Parathyroid adenoma (tissue), 2 donors: ENCODE measurements at regions not wholly inside any gene's neighbourhood (a gene's known extent, or its start where the extent isn't known, plus 50 kb on each side); places are given as distances from the start of the nearest gene placed in this dataset.

Source experiments
- H2AFZ ChIP-seq: fragments of 300-600 bp; sonication (generic); one replicate; pipeline ENCODE4 v1.7.0; 2017; ENCODE audit warnings: antibody characterized with exemption, mild to moderate bottlenecking
- H3K27ac ChIP-seq: fragments of 300-600 bp; sonication (generic); one replicate; pipeline ENCODE4 v1.7.0; 2017
- H3K27me3 ChIP-seq: fragments of 300-600 bp; sonication (generic); one replicate; pipeline ENCODE4 v1.7.0; 2017; ENCODE audit warnings: low read length; ENCODE audit not compliant: control insufficient read depth, insufficient read depth
- H3K36me3 ChIP-seq: fragments of 300-600 bp; sonication (generic); one replicate; pipeline ENCODE4 v1.7.0; 2017; ENCODE audit warnings: low read length; ENCODE audit not compliant: control insufficient read depth, insufficient read depth
- H3K4me1 ChIP-seq: fragments of 300-600 bp; sonication (generic); one replicate; pipeline ENCODE4 v1.7.0; 2017; ENCODE audit warnings: control low read depth
- H3K4me2 ChIP-seq: fragments of 300-600 bp; sonication (generic); one replicate; pipeline ENCODE4 v1.7.0; 2017; ENCODE audit warnings: low read length
- H3K4me3 ChIP-seq: fragments of 300-600 bp; sonication (generic); one replicate; pipeline ENCODE4 v1.7.0; 2017; ENCODE audit warnings: low read depth, low read length
- H3K79me2 ChIP-seq: fragments of 300-600 bp; sonication (generic); one replicate; pipeline ENCODE4 v1.7.0; 2017; ENCODE audit warnings: control low read depth
- H3K9ac ChIP-seq: fragments of 300-600 bp; sonication (generic); one replicate; pipeline ENCODE4 v1.7.0; 2017; ENCODE audit warnings: mild to moderate bottlenecking
- H3K9me3 ChIP-seq: fragments of 300-600 bp; sonication (generic); one replicate; pipeline ENCODE4 v1.7.0; 2017; ENCODE audit warnings: low read length; ENCODE audit not compliant: control insufficient read depth
- CTCF ChIP-seq: fragments of 300-600 bp; sonication (generic); IDR thresholded peaks from one replicate; pipeline ENCODE4 v1.7.0; 2017; ENCODE audit warnings: antibody characterized with exemption, mild to moderate bottlenecking
- donor health status: primary hyperparathyroidism.

GRCh38 chr20:63130658-63131577 lies 85.0 kb downstream of the YTHDF1 start:
- Histone ChIP-seq H3K79me2 (no peaks in the 10 kb centered on the region), H3K4me3 (no peak overlapping the region), H3K4me1 (no peaks in the 10 kb centered on the region), H3K9ac (no peak overlapping the region), H3K27me3 (no peaks in the 10 kb centered on the region), H3K36me3 (no peaks in the 10 kb centered on the region), H2AFZ (no peak overlapping the region), H3K4me2 (no peak overlapping the region), H3K27ac (no peak overlapping the region), H3K9me3 (no peaks in the 10 kb centered on the region)
- no peak for TF ChIP-seq CTCF

- no peak overlapping the region for H3K9ac ChIP-seq
- H3K4me3 ChIP-seq, result no peak overlapping the region
- H3K4me2 ChIP-seq, result no peak overlapping the region
- H2AFZ ChIP-seq, result no peak overlapping the region
- no peaks in the 10 kb centered on the region for H3K27me3 ChIP-seq
- H3K9me3 ChIP-seq, result no peaks in the 10 kb centered on the region
- H3K36me3 ChIP-seq, result no peaks in the 10 kb centered on the region
- no peak for TF ChIP-seq CTCF
- no peak overlapping the region for H3K27ac ChIP-seq
- H3K4me1 ChIP-seq, result no peaks in the 10 kb centered on the region
- H3K79me2 ChIP-seq, result no peaks in the 10 kb centered on the region
Measured at GRCh38 chr20:63129991-63130657, 85.8 kb downstream of the YTHDF1 start.

GRCh38 chr20:63129376-63129965 lies 86.5 kb downstream of the YTHDF1 start:
- Histone ChIP-seq H3K4me1 (no peaks in the 10 kb centered on the region), H3K9ac (no peak overlapping the region), H3K27ac (no peak overlapping the region), H2AFZ (no peak overlapping the region), H3K4me3 (no peak overlapping the region), H3K4me2 (no peak overlapping the region), H3K27me3 (no peaks in the 10 kb centered on the region), H3K9me3 (no peaks in the 10 kb centered on the region), H3K36me3 (no peaks in the 10 kb centered on the region), H3K79me2 (no peaks in the 10 kb centered on the region)
- TF ChIP-seq CTCF, result no peak

- Histone ChIP-seq H3K27ac (no peak overlapping the region), H3K9me3 (no peaks in the 10 kb centered on the region), H3K9ac (no peak overlapping the region), H3K36me3 (no peaks in the 10 kb centered on the region), H3K4me2 (no peak overlapping the region), H3K27me3 (no peaks in the 10 kb centered on the region), H3K79me2 (no peaks in the 10 kb centered on the region), H3K4me1 (no peaks in the 10 kb centered on the region), H3K4me3 (no peak overlapping the region), H2AFZ (no peak overlapping the region)
- no peak for TF ChIP-seq CTCF
Measured at GRCh38 chr20:63128956-63129355, 87.0 kb downstream of the YTHDF1 start.
